ENCODE measurements at regions not wholly inside any gene's neighbourhood (a gene's known extent, or its start where the extent isn't known, plus 50 kb on each side); places are given as distances from the start of the nearest gene placed in this dataset.

- Histone ChIP-seq H3K36me3 (ENCODE audit: control insufficient read depth, insufficient read depth, low read length) (no peaks in the 10 kb centered on the region), H3K23ac (ENCODE audit: low read depth, low read length) (no peak overlapping the region), H4K8ac (ENCODE audit: low read depth in 2 of 2, low read length in 2 of 2) (no peak overlapping the region; a peak in 1 of 4 replicates), H3K9me3 (ENCODE audit: control insufficient read depth, insufficient read depth, low read length) (no peaks in the 10 kb centered on the region), H3K9me1 (ENCODE audit: insufficient read depth, low read length) (peaks cover 1% of the 10 kb centered on the region; the same call in 1 of the 2 replicates), H2AK9ac (replicated peaks; ENCODE audit: low read depth, low read length, poor library complexity) (no peak overlapping the region), H2BK15ac (ENCODE audit: low read depth, low read length) (peak overlapping the region; percentile 37; the same call in 1 of the 3 replicates), H2BK120ac (ENCODE audit: low read depth, low read length) (0 out of 2 replicates have a peak overlapping the region, but pooled peaks have one; percentile 34), H4K5ac (ENCODE audit: low read depth, low read length) (no peak overlapping the region), H3K56ac (ENCODE audit: extremely low read depth, insufficient read depth, low read length) (no peak overlapping the region), H4K20me1 (ENCODE audit: insufficient read depth, low read length) (no peaks in the 10 kb centered on the region), H2AK5ac (ENCODE audit: low read depth, low read length) (no peak overlapping the region), H3K18ac (ENCODE audit: low read depth, low read length) (peak overlapping the region; percentile 61; the same call in 1 of the 2 replicates), H3K4ac (ENCODE audit: low read depth, low read length) (peak overlapping the region; percentile 39; the same call in 1 of the 2 replicates), H3K27ac (ENCODE audit: insufficient read depth, low read length) (peak overlapping the region; percentile 41; the same call in 1 of the 2 replicates), H3K14ac (replicated peaks; ENCODE audit: low read depth, low read length) (0 out of 2 replicates have a peak overlapping the region, but pooled peaks have one; percentile 71), H3K4me1 (ENCODE audit: control insufficient read depth, insufficient read depth, low read length) (peaks cover 6% of the 10 kb centered on the region; the same call in 1 of the 2 replicates), H3K27me3 (ENCODE audit: control insufficient read depth, insufficient read depth, low read length) (no peaks in the 10 kb centered on the region), H3K4me2 (ENCODE audit: low read depth, low read length) (no peak overlapping the region), H3K4me3 (ENCODE audit: insufficient read depth, low read depth, low read length) (no peak overlapping the region), H4K91ac (ENCODE audit: insufficient read depth, low read depth, low read length) (no peak overlapping the region; the same call in 1 of the 2 replicates), H3K9ac (ENCODE audit: low read depth, low read length) (no peak overlapping the region), H2BK5ac (ENCODE audit: low read depth, low read length, poor library complexity, severe bottlenecking) (no peak overlapping the region), H2AFZ (replicated peaks; ENCODE audit: low read length, poor library complexity) (no peak overlapping the region), H3K79me1 (ENCODE audit: low read depth in 1 of 2, low read length in 2 of 2) (no peaks in the 10 kb centered on the region), H2BK20ac (ENCODE audit: low read depth, low read length) (no peak overlapping the region)
- no TSS peak for BruUV-seq (replicated peaks)
- no peak for ATAC-seq (ENCODE audit: low read depth)
- TF ChIP-seq SMC3 (IDR thresholded peaks at IDR 0.05; ENCODE audit: low read depth, low read length) = no peak
- peak; percentile 70 for TF ChIP-seq CEBPB (IDR thresholded peaks at IDR 0.05; ENCODE audit: low read depth, low read length)
- no peak for TF ChIP-seq FOS (IDR thresholded peaks at IDR 0.05; ENCODE audit: low read depth, low read length)
- no peak for TF ChIP-seq MXI1 (IDR thresholded peaks at IDR 0.05; ENCODE audit: borderline replicate concordance, low read depth, low read length)
- no CpG with 5 or more reads among the region's 3 CpGs for WGBS, 2 experiments (ENCODE audit: extremely low coverage in 2 of 2, insufficient read length in 1 of 2)
- intact Hi-C loops (cut with micrococcal nuclease) (loop anchor here (10.0 kb wide), 1 partner anchor 270 kb away; no protein-coding TSS in a partner anchor), in situ Hi-C loops (cut with MboI; ENCODE audit: low sequenced_read_pairs) (no loop called here), dilution Hi-C loops (cut with HindIII; ENCODE audit: low sequenced_read_pairs, unreplicated experiment) (no loop called here)
- ChIA-PET CTCF (interaction anchor here (0.6 to 0.8 kb wide), 2 partner anchors 18 to 104 kb away, joined by 3 read pairs; no protein-coding TSS in a partner anchor), POLR2A (ENCODE audit: unreplicated experiment) (no interaction called here)
- no peak for DNase-seq
Observed at GRCh38 chr3:30314757-30315325, 291.6 kb upstream of the TGFBR2 start.

All from IMR-90 (cell line).